Duodenal mucosa (tissue), 2 donors: ENCODE measurements at regions not wholly inside any gene's neighbourhood (a gene's known extent, or its start where the extent isn't known, plus 50 kb on each side); places are given as distances from the start of the nearest gene placed in this dataset.
"Not testable (repeated sequence)": the region's sequence is repeated elsewhere in the genome, so short reads cannot be mapped to it uniquely, and the experiment has no call there.

Source experiments
- H3K27ac ChIP-seq: one replicate; pipeline ENCODE4 v1.7.0; 2013; ENCODE audit warnings: low read depth, low read length
- H3K27me3 ChIP-seq, 2 donors: one replicate each; pipeline ENCODE4 v1.7.0; 2013; ENCODE audit warnings: low read length in 2 of 2, control low read depth in 1 of 2; ENCODE audit not compliant: insufficient read depth in 2 of 2, control insufficient read depth in 1 of 2
- H3K36me3 ChIP-seq, 2 donors: one replicate each; pipeline ENCODE4 v1.7.0; 2013; ENCODE audit warnings: low read length in 2 of 2, control low read depth in 1 of 2; ENCODE audit not compliant: insufficient read depth in 2 of 2, control insufficient read depth in 1 of 2
- H3K4me1 ChIP-seq, 2 donors: one replicate each; pipeline ENCODE4 v1.7.0; 2013; ENCODE audit warnings: low read length in 2 of 2, control low read depth in 1 of 2; ENCODE audit not compliant: insufficient read depth in 2 of 2, control insufficient read depth in 1 of 2
- H3K4me3 ChIP-seq, 2 donors: one replicate each; pipeline ENCODE4 v1.7.0; 2013; ENCODE audit warnings: low read length in 2 of 2, low read depth in 1 of 2
- H3K9ac ChIP-seq, 2 donors: one replicate each; pipeline ENCODE4 v1.7.0; 2013; ENCODE audit warnings: low read length in 2 of 2, low read depth in 1 of 2
- H3K9me3 ChIP-seq, 2 donors: one replicate each; pipeline ENCODE4 v1.7.0; 2013; ENCODE audit warnings: low read length in 2 of 2, control low read depth in 1 of 2; ENCODE audit not compliant: control insufficient read depth in 1 of 2

- H3K36me3 ChIP-seq, H3K4me3 ChIP-seq, H3K4me1 ChIP-seq, H3K27me3 ChIP-seq, H3K9ac ChIP-seq, H3K9me3 ChIP-seq, H3K27ac ChIP-seq: not testable (repeated sequence)
Measured at GRCh38 chr7:19882893-19883292, 109.5 kb upstream of the TMEM196 start.

- Histone ChIP-seq H3K4me3 (no peak overlapping the region), H3K27ac (no peak overlapping the region), H3K9me3 (no peaks in the 10 kb centered on the region), H3K27me3 (no peaks in the 10 kb centered on the region), H3K9ac (no peak overlapping the region), H3K4me1 (no peaks in the 10 kb centered on the region), H3K36me3 (no peaks in the 10 kb centered on the region)
Measured at GRCh38 chr7:19872094-19872493, 98.7 kb upstream of the TMEM196 start.

GRCh38 chr7:19871102-19871501, 97.7 kb upstream of the TMEM196 start:
- Histone ChIP-seq H3K4me1 (no peaks in the 10 kb centered on the region), H3K27ac (no peak overlapping the region), H3K9ac (no peak overlapping the region)

GRCh38 chr7:19869979-19870378, 96.6 kb upstream of the TMEM196 start:
- H3K4me1 ChIP-seq = no peaks in the 10 kb centered on the region
- no peak overlapping the region for H3K9ac ChIP-seq
- no peaks in the 10 kb centered on the region for H3K9me3 ChIP-seq
- no peak overlapping the region for H3K4me3 ChIP-seq
- H3K27ac ChIP-seq = no peak overlapping the region
- no peaks in the 10 kb centered on the region for H3K36me3 ChIP-seq
- H3K27me3 ChIP-seq = no peaks in the 10 kb centered on the region

More at GRCh38 chr7:19871102-19871501, 97.7 kb upstream of the TMEM196 start:
- Histone ChIP-seq H3K9me3 (no peaks in the 10 kb centered on the region), H3K4me3 (no peak overlapping the region), H3K27me3 (no peaks in the 10 kb centered on the region), H3K36me3 (no peaks in the 10 kb centered on the region)

- Histone ChIP-seq H3K27me3 (no peaks in the 10 kb centered on the region), H3K36me3 (no peaks in the 10 kb centered on the region), H3K9ac (no peak overlapping the region), H3K4me3 (no peak overlapping the region), H3K4me1 (no peaks in the 10 kb centered on the region), H3K9me3 (no peaks in the 10 kb centered on the region), H3K27ac (no peak overlapping the region)
Measured at GRCh38 chr7:19853261-19853832, 79.9 kb upstream of the TMEM196 start.

GRCh38 chr7:19852192-19852591, 78.8 kb upstream of the TMEM196 start:
- H3K36me3 ChIP-seq = no peaks in the 10 kb centered on the region
- no peaks in the 10 kb centered on the region for H3K27me3 ChIP-seq
- H3K9me3 ChIP-seq = no peaks in the 10 kb centered on the region
- H3K27ac ChIP-seq = no peak overlapping the region
- H3K4me3 ChIP-seq = no peak overlapping the region
- H3K4me1 ChIP-seq = no peaks in the 10 kb centered on the region
- no peak overlapping the region for H3K9ac ChIP-seq

GRCh38 chr7:19851504-19851903, 78.1 kb upstream of the TMEM196 start:
- H3K36me3 ChIP-seq = no peaks in the 10 kb centered on the region
- no peaks in the 10 kb centered on the region for H3K9me3 ChIP-seq
- no peaks in the 10 kb centered on the region for H3K4me1 ChIP-seq
- no peak overlapping the region for H3K27ac ChIP-seq
- no peak overlapping the region for H3K4me3 ChIP-seq
- H3K9ac ChIP-seq = no peak overlapping the region
- no peaks in the 10 kb centered on the region for H3K27me3 ChIP-seq

GRCh38 chr7:19834566-19834965, 61.1 kb upstream of the TMEM196 start:
- Histone ChIP-seq H3K9ac (no peak overlapping the region), H3K4me3 (no peak overlapping the region), H3K36me3 (no peaks in the 10 kb centered on the region), H3K4me1 (no peaks in the 10 kb centered on the region), H3K9me3 (no peaks in the 10 kb centered on the region), H3K27ac (no peak overlapping the region), H3K27me3 (no peaks in the 10 kb centered on the region)

GRCh38 chr7:19830604-19831003, 57.2 kb upstream of the TMEM196 start:
- Histone ChIP-seq H3K4me1 (no peaks in the 10 kb centered on the region), H3K9me3 (no peaks in the 10 kb centered on the region), H3K4me3 (no peak overlapping the region), H3K27me3 (no peaks in the 10 kb centered on the region), H3K27ac (no peak overlapping the region), H3K9ac (no peak overlapping the region), H3K36me3 (no peaks in the 10 kb centered on the region)
